ENCODE measurements at regions not wholly inside any gene's neighbourhood (a gene's known extent, or its start where the extent isn't known, plus 50 kb on each side); places are given as distances from the start of the nearest gene placed in this dataset.
"Not testable (repeated sequence)": the region's sequence is repeated elsewhere in the genome, so short reads cannot be mapped to it uniquely, and the experiment has no call there.

DNA sequence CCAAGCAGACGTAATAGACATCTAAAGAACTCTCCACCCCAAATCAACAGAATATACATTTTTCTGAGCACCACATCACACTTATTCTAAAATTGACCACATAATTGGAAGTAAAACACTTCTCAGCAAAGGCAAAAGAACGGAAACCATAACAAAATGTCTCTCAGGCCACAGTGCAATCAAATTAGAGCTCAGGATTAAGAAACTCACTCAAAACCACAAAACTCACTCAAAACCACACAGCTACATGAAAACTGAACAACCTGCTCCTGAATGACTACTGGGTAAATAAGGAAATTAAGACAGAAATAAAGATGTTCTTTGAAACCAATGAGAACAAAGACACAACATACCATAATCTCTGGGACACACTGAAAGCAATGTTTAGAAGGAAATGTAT is 1879.4 kb upstream of the CELF4 start:
- ATAC-seq (replicated peaks in 1 of 4); CTCF ChIA-PET; H3K4me3 ChIP-seq (ENCODE audit: control insufficient read depth in 1 of 2, extremely low read depth in 1 of 2, low read length in 1 of 2); H3K9me3 ChIP-seq; H3K27ac ChIP-seq (ENCODE audit: low read length); H3K36me3 Mint-ChIP-seq; H3K36me3 ChIP-seq (ENCODE audit: control insufficient read depth in 2 of 2, extremely low read depth in 1 of 2, insufficient read depth in 1 of 2, low read length in 1 of 2); POLR2A ChIA-PET; DNase-seq; H3K4me3 Mint-ChIP-seq; H3K27ac Mint-ChIP-seq; H3K27me3 ChIP-seq (replicated peaks in 1 of 2; ENCODE audit: control insufficient read depth in 2 of 2, extremely low read depth in 1 of 2, insufficient read depth in 2 of 2, low read length in 1 of 2); H3K4me1 Mint-ChIP-seq; H3K27me3 Mint-ChIP-seq; H3K4me1 ChIP-seq (ENCODE audit: control insufficient read depth in 1 of 2, extremely low read depth in 1 of 2, insufficient read depth in 2 of 2, low read length in 2 of 2): not testable (repeated sequence)
- H3K9me3 Mint-ChIP-seq: peaks cover 10 to 19% (median 14%) of the 10 kb centered on the region in 3 donors
- 19% methylated on average over 2 of the region's 2 CpGs for WGBS (ENCODE audit: insufficient coverage)

DNA sequence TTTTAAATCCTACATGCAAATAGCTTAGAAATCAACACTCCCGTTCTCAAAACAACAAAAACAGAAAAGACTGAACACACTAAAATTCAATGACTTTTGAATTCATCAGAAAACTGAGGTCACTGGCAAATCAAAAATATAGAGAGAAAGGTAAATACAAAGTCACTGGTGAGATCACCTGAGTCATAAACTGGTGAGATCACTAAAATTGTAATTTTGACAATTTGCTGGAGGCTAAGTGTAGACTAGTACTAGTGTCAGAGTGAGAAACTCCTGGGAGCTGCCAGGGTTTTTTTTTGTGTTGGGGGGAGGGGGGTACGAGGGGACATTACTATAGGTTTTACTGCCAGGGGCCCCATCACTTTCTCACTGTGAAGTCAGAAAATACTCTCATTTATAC is 1876.0 kb upstream of the CELF4 start:
- no peak for ATAC-seq (replicated peaks in 1 of 4)
- WGBS (ENCODE audit: insufficient coverage): no CpG with 5 or more reads among the region's 2 CpGs

DNA sequence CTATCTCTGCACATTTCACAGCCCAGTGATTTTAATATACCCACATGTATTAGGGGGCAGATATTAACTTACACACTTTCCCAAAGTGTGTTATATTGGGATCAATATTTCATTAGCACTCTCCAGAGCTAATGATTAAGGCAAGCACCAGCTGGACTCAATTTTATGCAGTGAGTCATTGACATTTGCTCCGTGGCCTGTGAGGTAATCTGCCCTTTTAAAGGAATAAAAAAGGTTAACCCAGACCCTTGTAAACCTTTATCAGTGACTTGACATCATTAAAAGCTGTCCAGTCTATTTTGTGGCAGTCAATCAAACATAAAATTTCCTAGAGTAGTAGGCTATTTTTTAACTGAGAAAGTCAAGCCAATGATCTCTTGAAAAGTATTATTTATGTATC is 1870.4 kb upstream of the CELF4 start:
- ChIA-PET CTCF (no interaction called here), POLR2A (no interaction called here)
- H3K9me3 ChIP-seq: no peaks in the 10 kb centered on the region
- H3K4me3 Mint-ChIP-seq: no peak overlapping the region
- H3K27ac ChIP-seq (ENCODE audit: low read length): no peak overlapping the region
- H3K4me3 ChIP-seq (ENCODE audit: control insufficient read depth in 1 of 2, extremely low read depth in 1 of 2, low read length in 1 of 2): no peak overlapping the region
- H3K27me3 Mint-ChIP-seq: no peaks in the 10 kb centered on the region
- no peak overlapping the region for H3K27ac Mint-ChIP-seq
- H3K4me1 Mint-ChIP-seq: no peaks in the 10 kb centered on the region
- no peak for ATAC-seq (replicated peaks in 1 of 4)
- peaks cover 3 to 20% (median 9%) of the 10 kb centered on the region in 3 donors for H3K9me3 Mint-ChIP-seq
- DNase-seq: no peak
- H3K36me3 ChIP-seq (ENCODE audit: control insufficient read depth in 2 of 2, extremely low read depth in 1 of 2, insufficient read depth in 1 of 2, low read length in 1 of 2): no peaks in the 10 kb centered on the region
- no peaks in the 10 kb centered on the region for H3K36me3 Mint-ChIP-seq
- peaks cover 0 to 9% of the 10 kb centered on the region in 2 experiments for H3K4me1 ChIP-seq (ENCODE audit: control insufficient read depth in 1 of 2, extremely low read depth in 1 of 2, insufficient read depth in 2 of 2, low read length in 2 of 2)
- H3K27me3 ChIP-seq (replicated peaks in 1 of 2; ENCODE audit: control insufficient read depth in 2 of 2, extremely low read depth in 1 of 2, insufficient read depth in 2 of 2, low read length in 1 of 2): no peaks in the 10 kb centered on the region
- no CpG with 5 or more reads among the region's 1 CpG for WGBS (ENCODE audit: insufficient coverage)

More for the DNA sequence above, 1876.0 kb upstream of the CELF4 start:
- CTCF ChIA-PET: interaction anchor here in 1 of 2 donors (0.7 kb wide), 1 partner anchor 959 kb away, joined by 4 read pairs; no protein-coding TSS in a partner anchor
- H3K9me3 Mint-ChIP-seq: peaks cover 13 to 25% (median 14%) of the 10 kb centered on the region in 3 donors
- no peaks in the 10 kb centered on the region for H3K4me1 Mint-ChIP-seq
- Histone ChIP-seq H3K4me3 (ENCODE audit: control insufficient read depth in 1 of 2, extremely low read depth in 1 of 2, low read length in 1 of 2) (no peak overlapping the region), H3K27me3 (replicated peaks in 1 of 2; ENCODE audit: control insufficient read depth in 2 of 2, extremely low read depth in 1 of 2, insufficient read depth in 2 of 2, low read length in 1 of 2) (no peaks in the 10 kb centered on the region), H3K9me3 (no peaks in the 10 kb centered on the region), H3K36me3 (ENCODE audit: control insufficient read depth in 2 of 2, extremely low read depth in 1 of 2, insufficient read depth in 1 of 2, low read length in 1 of 2) (no peaks in the 10 kb centered on the region), H3K27ac (ENCODE audit: low read length) (no peak overlapping the region), H3K4me1 (ENCODE audit: control insufficient read depth in 1 of 2, extremely low read depth in 1 of 2, insufficient read depth in 2 of 2, low read length in 2 of 2) (no peaks in the 10 kb centered on the region)
- H3K27me3 Mint-ChIP-seq: no peaks in the 10 kb centered on the region
- POLR2A ChIA-PET: no interaction called here
- no peak overlapping the region for H3K27ac Mint-ChIP-seq
- no peak for DNase-seq
- H3K4me3 Mint-ChIP-seq: no peak overlapping the region
- no peaks in the 10 kb centered on the region for H3K36me3 Mint-ChIP-seq

DNA sequence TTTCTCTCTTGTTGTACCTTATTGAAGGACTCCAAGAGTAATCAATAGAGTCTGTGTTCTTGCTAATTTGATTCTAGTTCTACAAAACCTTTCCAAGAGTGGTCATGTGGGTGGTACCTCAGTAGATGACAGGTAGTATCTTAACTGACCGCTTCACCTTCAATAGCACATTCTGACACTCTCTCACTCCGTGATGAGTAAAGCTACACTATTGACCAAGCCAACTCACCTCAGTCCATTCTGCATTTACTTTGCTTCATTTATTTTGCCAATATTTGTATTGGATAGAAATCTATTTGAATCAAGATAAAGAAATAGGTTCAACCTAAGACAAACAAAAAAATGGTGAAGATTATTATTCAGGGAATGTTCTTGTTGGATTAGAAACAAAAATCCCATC is 1869.6 kb upstream of the CELF4 start:
- Mint-ChIP-seq H3K27me3 (no peaks in the 10 kb centered on the region), H3K4me1 (no peaks in the 10 kb centered on the region), H3K27ac (no peak overlapping the region), H3K9me3 (peaks cover 3 to 20% (median 9%) of the 10 kb centered on the region in 3 donors), H3K4me3 (no peak overlapping the region), H3K36me3 (no peaks in the 10 kb centered on the region)
- no peak overlapping the region for H3K27ac ChIP-seq (ENCODE audit: low read length)
- no peak overlapping the region for H3K4me3 ChIP-seq (ENCODE audit: control insufficient read depth in 1 of 2, extremely low read depth in 1 of 2, low read length in 1 of 2)
- POLR2A ChIA-PET: no interaction called here
- H3K4me1 ChIP-seq (ENCODE audit: control insufficient read depth in 1 of 2, extremely low read depth in 1 of 2, insufficient read depth in 2 of 2, low read length in 2 of 2): peaks cover 0 to 9% of the 10 kb centered on the region in 2 experiments
- CTCF ChIA-PET: no interaction called here
- H3K36me3 ChIP-seq (ENCODE audit: control insufficient read depth in 2 of 2, extremely low read depth in 1 of 2, insufficient read depth in 1 of 2, low read length in 1 of 2): no peaks in the 10 kb centered on the region
- H3K27me3 ChIP-seq (replicated peaks in 1 of 2; ENCODE audit: control insufficient read depth in 2 of 2, extremely low read depth in 1 of 2, insufficient read depth in 2 of 2, low read length in 1 of 2): no peaks in the 10 kb centered on the region
- no peak for DNase-seq
- ATAC-seq (replicated peaks in 1 of 4): no peak
- WGBS (ENCODE audit: insufficient coverage): no CpG with 5 or more reads among the region's 2 CpGs
- H3K9me3 ChIP-seq: no peaks in the 10 kb centered on the region

DNA sequence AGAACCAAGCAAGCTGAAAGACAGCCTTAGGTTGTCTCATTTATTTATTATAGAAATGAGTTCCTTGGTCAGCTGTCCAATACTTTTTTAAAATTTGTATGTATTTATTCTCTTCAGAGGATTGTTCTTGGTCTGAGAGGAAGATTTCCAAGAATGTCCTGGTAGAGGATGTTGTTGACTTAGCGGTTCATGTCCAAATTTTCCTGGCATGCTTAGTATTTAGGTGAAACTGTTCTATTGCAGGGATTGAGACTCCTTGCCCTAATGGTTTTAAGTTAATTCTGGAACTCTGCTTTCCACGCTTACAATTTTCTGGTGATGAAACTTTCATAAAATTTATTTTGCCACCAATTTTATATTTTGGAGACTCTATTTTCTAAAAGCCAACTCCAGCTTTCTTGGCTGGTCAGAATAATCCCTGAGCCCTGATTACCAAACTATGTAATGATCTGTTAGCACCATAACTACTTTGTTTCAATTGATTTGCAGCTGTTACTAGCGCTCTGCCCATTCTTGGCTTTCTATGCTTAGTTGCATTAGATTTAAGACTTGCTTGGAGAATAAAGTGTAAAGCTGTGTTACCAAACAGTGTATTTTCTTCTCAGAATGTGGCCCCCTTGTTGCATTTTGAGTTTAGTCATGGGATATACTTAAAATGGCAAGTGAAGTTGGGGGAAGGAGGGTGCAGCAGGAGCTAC is 1868.8 kb upstream of the CELF4 start:
- CTCF ChIA-PET: interaction anchor here in 1 of 2 donors (0.5 kb wide), 1 partner anchor 18 kb away, joined by 13 read pairs; no protein-coding TSS in a partner anchor
- Mint-ChIP-seq H3K36me3 (no peaks in the 10 kb centered on the region), H3K4me1 (no peaks in the 10 kb centered on the region), H3K4me3 (no peak overlapping the region), H3K27ac (no peak overlapping the region), H3K9me3 (peaks cover 5 to 20% (median 9%) of the 10 kb centered on the region in 3 donors), H3K27me3 (no peaks in the 10 kb centered on the region)
- no peaks in the 10 kb centered on the region for H3K27me3 ChIP-seq (replicated peaks in 1 of 2; ENCODE audit: control insufficient read depth in 2 of 2, extremely low read depth in 1 of 2, insufficient read depth in 2 of 2, low read length in 1 of 2)
- H3K4me1 ChIP-seq (ENCODE audit: control insufficient read depth in 1 of 2, extremely low read depth in 1 of 2, insufficient read depth in 2 of 2, low read length in 2 of 2): peaks cover 0 to 9% of the 10 kb centered on the region in 2 experiments
- no peak overlapping the region for H3K27ac ChIP-seq (ENCODE audit: low read length)
- DNase-seq (no peak), ATAC-seq (replicated peaks in 1 of 4) (no peak)
- no peaks in the 10 kb centered on the region for H3K36me3 ChIP-seq (ENCODE audit: control insufficient read depth in 2 of 2, extremely low read depth in 1 of 2, insufficient read depth in 1 of 2, low read length in 1 of 2)
- POLR2A ChIA-PET: no interaction called here
- WGBS (ENCODE audit: insufficient coverage): 100% methylated on average over 2 of the region's 3 CpGs
- H3K9me3 ChIP-seq: no peaks in the 10 kb centered on the region
- H3K4me3 ChIP-seq (ENCODE audit: control insufficient read depth in 1 of 2, extremely low read depth in 1 of 2, low read length in 1 of 2): no peak overlapping the region

DNA sequence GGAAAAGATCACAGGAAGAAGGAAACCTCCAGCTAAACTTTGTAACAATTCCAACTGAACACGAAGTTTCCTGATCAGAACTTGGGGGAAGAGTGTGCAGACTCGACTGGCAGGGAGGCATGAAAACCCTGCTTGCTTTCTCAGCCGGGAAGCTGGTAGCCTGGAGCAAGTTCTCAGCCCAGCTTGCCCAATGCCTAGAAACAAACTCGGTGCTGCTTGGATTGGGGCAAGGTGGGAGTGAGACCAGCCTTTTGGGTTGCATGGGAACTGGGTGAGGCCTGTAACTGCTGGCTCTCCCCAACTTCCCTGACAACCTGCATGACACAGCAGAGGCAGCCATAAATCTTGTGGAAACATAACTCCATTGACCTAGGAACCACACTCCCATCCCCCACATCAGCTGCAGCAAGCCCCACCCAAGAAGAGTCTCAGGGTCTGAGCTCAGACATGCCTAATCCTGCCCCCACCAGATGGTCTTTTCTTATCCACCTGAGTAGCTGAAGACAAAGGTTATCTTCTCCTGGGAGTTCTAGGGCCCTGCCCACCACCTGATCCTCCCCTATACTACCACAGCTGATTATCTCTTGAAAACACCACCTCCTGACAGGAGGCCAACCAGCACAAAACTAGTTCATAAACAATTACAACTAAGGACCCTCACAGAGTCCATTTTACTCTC is 1859.7 kb upstream of the CELF4 start:
- H3K4me3 Mint-ChIP-seq: no peak overlapping the region
- Histone ChIP-seq H3K27ac (ENCODE audit: low read length) (no peak overlapping the region), H3K27me3 (replicated peaks in 1 of 2; ENCODE audit: control insufficient read depth in 2 of 2, extremely low read depth in 1 of 2, insufficient read depth in 2 of 2, low read length in 1 of 2) (no peaks in the 10 kb centered on the region), H3K4me3 (ENCODE audit: control insufficient read depth in 1 of 2, extremely low read depth in 1 of 2, low read length in 1 of 2) (no peak overlapping the region), H3K36me3 (ENCODE audit: control insufficient read depth in 2 of 2, extremely low read depth in 1 of 2, insufficient read depth in 1 of 2, low read length in 1 of 2) (no peaks in the 10 kb centered on the region), H3K4me1 (ENCODE audit: control insufficient read depth in 1 of 2, extremely low read depth in 1 of 2, insufficient read depth in 2 of 2, low read length in 2 of 2) (no peaks in the 10 kb centered on the region), H3K9me3 (no peaks in the 10 kb centered on the region)
- WGBS (ENCODE audit: insufficient coverage): 92% methylated on average over 4 of the region's 4 CpGs
- H3K27me3 Mint-ChIP-seq: no peaks in the 10 kb centered on the region
- ChIA-PET CTCF (no interaction called here), POLR2A (no interaction called here)
- no peak for DNase-seq
- H3K4me1 Mint-ChIP-seq: no peaks in the 10 kb centered on the region
- peaks cover 19 to 33% (median 30%) of the 10 kb centered on the region in 3 donors for H3K9me3 Mint-ChIP-seq
- ATAC-seq (replicated peaks in 1 of 4): no peak
- no peaks in the 10 kb centered on the region for H3K36me3 Mint-ChIP-seq
- H3K27ac Mint-ChIP-seq: no peak overlapping the region

Measured in T-cell (primary cell).